A673 (cell line): ENCODE measurements at regions not wholly inside any gene's neighbourhood (a gene's known extent, or its start where the extent isn't known, plus 50 kb on each side); places are given as distances from the start of the nearest gene placed in this dataset.

Experiments
- EZH2 ChIP-seq: fragments of 200-600 bp; sonication (generic); IDR thresholded peaks from 2 replicates; pipeline ENCODE4 v1.6.1; 2017; ENCODE audit warnings: borderline replicate concordance, low read depth, mild to moderate bottlenecking, mixed read lengths, antibody characterized with exemption, low read length; ENCODE audit not compliant: poor library complexity, severe bottlenecking
- TF ChIP-seq, protein P1 (sequence below): fragments of 300-800, 200-600 bp; sonication (generic); conservative IDR thresholded peaks from 2 replicates; pipeline ENCODE4 v1.5.1; 2017; ENCODE audit warnings: low read depth, mild to moderate bottlenecking, antibody characterized with exemption, low read length, moderate library complexity, mixed read lengths

GRCh38 chr9:34773955-34774354 is 64.0 kb upstream of the CCL21 start:
- TF ChIP-seq EZH2: no peak
- TF ChIP-seq, protein P1, sequence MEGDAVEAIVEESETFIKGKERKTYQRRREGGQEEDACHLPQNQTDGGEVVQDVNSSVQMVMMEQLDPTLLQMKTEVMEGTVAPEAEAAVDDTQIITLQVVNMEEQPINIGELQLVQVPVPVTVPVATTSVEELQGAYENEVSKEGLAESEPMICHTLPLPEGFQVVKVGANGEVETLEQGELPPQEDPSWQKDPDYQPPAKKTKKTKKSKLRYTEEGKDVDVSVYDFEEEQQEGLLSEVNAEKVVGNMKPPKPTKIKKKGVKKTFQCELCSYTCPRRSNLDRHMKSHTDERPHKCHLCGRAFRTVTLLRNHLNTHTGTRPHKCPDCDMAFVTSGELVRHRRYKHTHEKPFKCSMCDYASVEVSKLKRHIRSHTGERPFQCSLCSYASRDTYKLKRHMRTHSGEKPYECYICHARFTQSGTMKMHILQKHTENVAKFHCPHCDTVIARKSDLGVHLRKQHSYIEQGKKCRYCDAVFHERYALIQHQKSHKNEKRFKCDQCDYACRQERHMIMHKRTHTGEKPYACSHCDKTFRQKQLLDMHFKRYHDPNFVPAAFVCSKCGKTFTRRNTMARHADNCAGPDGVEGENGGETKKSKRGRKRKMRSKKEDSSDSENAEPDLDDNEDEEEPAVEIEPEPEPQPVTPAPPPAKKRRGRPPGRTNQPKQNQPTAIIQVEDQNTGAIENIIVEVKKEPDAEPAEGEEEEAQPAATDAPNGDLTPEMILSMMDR: no peak
